GM12878 (cell line): ENCODE measurements at regions not wholly inside any gene's neighbourhood (a gene's known extent, or its start where the extent isn't known, plus 50 kb on each side); places are given as distances from the start of the nearest gene placed in this dataset.

Experiments
- ATAC-seq: fragments of 200-7000 bp; cut with Tn5 transposase; 3 replicates; pipeline ENCODE4 v1.9.1; 2020; ENCODE audit warnings: mild to moderate bottlenecking, moderate library complexity
- BruUV-seq: library from RNA; stranded (reverse); fragments of 400-500 nt; replicated peaks from 2 replicates; lab custom pipeline; 2021; lab: Mats Ljungman, UMichigan
- CTCF ChIA-PET: fragments of 300-600 bp; sonication (Branson Sonifier 250); formaldehyde crosslinking; extraction: SDS; loops from one replicate; lab custom pipeline; 2021; ENCODE audit warnings: inconsistent platforms; lab: Yijun Ruan, JAX
- POLR2A ChIA-PET: fragments of 350-600 bp; formaldehyde crosslinking; extraction: SDS; loops from one replicate; lab custom pipeline; 2021; ENCODE audit warnings: inconsistent platforms; lab: Charles Lee
- RAD21 ChIA-PET: fragments of 300-600 bp; sonication (Branson Sonifier 250); formaldehyde crosslinking; loops from one replicate; lab custom pipeline; 2023; ENCODE audit warnings: antibody characterized with exemption; ENCODE audit not compliant: unreplicated experiment; lab: Charles Lee
- SMC1A ChIA-PET: fragments of 300-600 bp; sonication (Branson Sonifier 250); formaldehyde crosslinking; loops from one replicate; lab custom pipeline; 2023; ENCODE audit not compliant: unreplicated experiment, uncharacterized antibody; lab: Charles Lee
- DNase-seq: peaks from one replicate; pipeline ENCODE4 v3.0.0-alpha.2; 2011; ENCODE audit warnings: low read depth, low spot score
- FAIRE-seq: peaks from 3 replicates; lab custom pipeline; 2011; peaks lifted over from hg19 to GRCh38; lab: Jason Lieb, UNC
- H2AFZ ChIP-seq: 2 replicates; pipeline ENCODE4 v1.6.0; 2011; ENCODE audit warnings: low read depth, low read length, control low read depth; ENCODE audit not compliant: control insufficient read depth
- H3K27ac ChIP-seq: 2 replicates; pipeline ENCODE4 v1.5.1; 2011; ENCODE audit warnings: control low read depth; ENCODE audit not compliant: control insufficient read depth, insufficient read depth
- H3K27me3 ChIP-seq, 2 experiments: replicated peaks in 1 of 2; 2 replicates each; pipeline versions ENCODE4 v1.6.0 to v1.6.1; 2011; ENCODE audit warnings: low read length in 1 of 2; ENCODE audit not compliant: control insufficient read depth in 2 of 2, insufficient read depth in 2 of 2
- H3K36me3 ChIP-seq, 2 experiments: 2 replicates each; pipeline ENCODE4 v1.5.1; 2011; ENCODE audit warnings: low read length in 1 of 2; ENCODE audit not compliant: control insufficient read depth in 2 of 2, insufficient read depth in 2 of 2
- H3K4me1 ChIP-seq: 2 replicates; pipeline ENCODE4 v1.6.1; 2011; ENCODE audit warnings: mild to moderate bottlenecking, low read length, moderate library complexity, mixed read lengths; ENCODE audit not compliant: control insufficient read depth, insufficient read depth
- H3K4me2 ChIP-seq: 2 replicates; pipeline ENCODE4 v1.6.0; 2011; ENCODE audit warnings: control low read depth; ENCODE audit not compliant: control insufficient read depth, insufficient read depth
- H3K4me3 ChIP-seq: fragments of 200-600 bp; sonication (generic); 2 replicates; pipeline ENCODE4 v1.5.1; 2016
- H3K79me2 ChIP-seq: 2 replicates; pipeline ENCODE4 v1.6.0; 2011; ENCODE audit warnings: low read length; ENCODE audit not compliant: control insufficient read depth, insufficient read depth
- H3K9ac ChIP-seq: 2 replicates; pipeline ENCODE4 v1.8.0; 2011; ENCODE audit warnings: low read length, control low read depth, mixed read lengths; ENCODE audit not compliant: control insufficient read depth, insufficient read depth
- H3K9me3 ChIP-seq: replicated peaks from 3 replicates; pipeline ENCODE4 v1.5.1; 2011; ENCODE audit warnings: mild to moderate bottlenecking, low read length; ENCODE audit not compliant: control insufficient read depth, insufficient read depth
- H4K20me1 ChIP-seq: 2 replicates; pipeline ENCODE4 v1.6.0; 2011; ENCODE audit not compliant: control insufficient read depth, insufficient read depth
- EGR1 ChIP-seq, 2 experiments: IDR thresholded peaks; 1 replicate in 1 of 2; 2 replicates in 1 of 2; pipeline ENCODE4 v1.6.1; 2011 to 2012; ENCODE audit warnings: low read depth in 2 of 2, low read length in 2 of 2, borderline replicate concordance in 1 of 2, mild to moderate bottlenecking in 1 of 2, moderate library complexity in 1 of 2
- GABPA ChIP-seq: IDR thresholded peaks from 2 replicates; pipeline ENCODE4 v1.6.1; 2014; ENCODE audit warnings: antibody characterized with exemption, low read depth, mild to moderate bottlenecking, inconsistent platforms
- SMARCA5 ChIP-seq: fragments of 450-650 bp; IDR thresholded peaks from 2 replicates; pipeline ENCODE4 v1.6.1; 2017; ENCODE audit warnings: mild to moderate bottlenecking
- SRF ChIP-seq, 2 experiments: IDR thresholded peaks; 2 replicates each; pipeline ENCODE4 v1.6.1; 2011; ENCODE audit warnings: low read depth in 2 of 2, low read length in 2 of 2, mild to moderate bottlenecking in 1 of 2, moderate library complexity in 1 of 2
- YY1 ChIP-seq: IDR thresholded peaks from 2 replicates; pipeline ENCODE4 v1.6.1; 2011; ENCODE audit warnings: low read depth, mild to moderate bottlenecking, low read length
- ZNF217 ChIP-seq: fragments of 450-650 bp; IDR thresholded peaks from 2 replicates; pipeline ENCODE4 v1.6.1; 2017; ENCODE audit warnings: antibody characterized with exemption, mild to moderate bottlenecking
- WGBS: methylation state at CpG from one replicate; pipeline ENCODE4 v1.1.6; 2016; ENCODE audit warnings: low lambda C conversion rate; ENCODE audit not compliant: insufficient replicate concordance, insufficient coverage; ENCODE audit errors: missing lambda C conversion rate; 5-methylcytosine and 5-hydroxymethylcytosine counted together
- in situ Hi-C: fragments of 300-500 bp; cut with MboI; formaldehyde crosslinking; loops from 9 replicates; pipeline ENCODE4 v1.14.3; 2018; ENCODE audit warnings: mixed read lengths
- intact Hi-C: fragments of 100-400 bp; cut with micrococcal nuclease; formaldehyde crosslinking; loops from one replicate; pipeline ENCODE4 v1.14.2; 2022; ENCODE audit not compliant: unreplicated experiment
- TF ChIP-seq, protein P1 (sequence below): fragments of 450-650 bp; formaldehyde crosslinking; IDR thresholded peaks from 2 replicates; pipeline ENCODE4 v1.4.0; 2020; ENCODE audit warnings: mild to moderate bottlenecking, moderate library complexity
- TF ChIP-seq, protein P2 (sequence below): IDR thresholded peaks from 2 replicates; pipeline ENCODE4 v1.6.1; 2012; ENCODE audit warnings: low read length, inconsistent platforms

- Histone ChIP-seq H3K79me2 (no peaks in the 10 kb centered on the region), H3K27ac (no peak overlapping the region), H4K20me1 (no peaks in the 10 kb centered on the region), H3K4me3 (no peak overlapping the region), H3K36me3 (no peaks in the 10 kb centered on the region), H3K27me3 (no peaks in the 10 kb centered on the region), H3K9me3 (no peaks in the 10 kb centered on the region), H3K4me1 (peaks cover 18% of the 10 kb centered on the region), H3K9ac (no peak overlapping the region), H2AFZ (no peak overlapping the region), H3K4me2 (0 out of 2 replicates have a peak overlapping the region, but pooled peaks have one; percentile 13)
- in situ Hi-C loops = no loop called here
- ChIA-PET SMC1A (interaction anchor here (0.6 to 1.1 kb wide), 6 partner anchors 10 to 339 kb away, joined by 3 to 4 read pairs (median 3); no protein-coding TSS in a partner anchor), RAD21 (interaction anchor here (0.8 to 1.0 kb wide), 3 partner anchors 13 to 159 kb away, joined by 3 read pairs; no protein-coding TSS in a partner anchor), CTCF (interaction anchor here (0.7 to 1.0 kb wide), 3 partner anchors 11 to 834 kb away, joined by 3 read pairs; no protein-coding TSS in a partner anchor), POLR2A (interaction anchor here (0.5 kb wide), 1 partner anchor 1084 kb away, joined by 6 read pairs; no protein-coding TSS in a partner anchor)
- no peak for FAIRE-seq
- no peak for DNase-seq
- intact Hi-C loops = loop anchor here (10.0 kb wide), 1 partner anchor 336 kb away; no protein-coding TSS in a partner anchor
- TF ChIP-seq ZNF217 = no peak
- TF ChIP-seq SMARCA5 = no peak
- no peak for TF ChIP-seq GABPA
- no peak; the same call in 2 of the 3 replicates for ATAC-seq
- 0% methylated on average over 1 of the region's 1 CpG for WGBS
- no TSS peak for BruUV-seq
These were observed 1231.2 kb upstream of the ZEB2 start for GRCh38 chr2:145751155-145751554.

GRCh38 chr2:145750612-145751011 lies 1230.7 kb upstream of the ZEB2 start:
- FAIRE-seq (no peak), DNase-seq (no peak), ATAC-seq (no peak)
- Histone ChIP-seq H2AFZ (no peak overlapping the region), H3K9ac (no peak overlapping the region), H3K79me2 (no peaks in the 10 kb centered on the region), H3K27me3 (no peaks in the 10 kb centered on the region), H3K9me3 (no peaks in the 10 kb centered on the region), H3K36me3 (no peaks in the 10 kb centered on the region), H3K27ac (no peak overlapping the region), H3K4me1 (peaks cover 18% of the 10 kb centered on the region), H3K4me2 (no peak overlapping the region), H3K4me3 (no peak overlapping the region), H4K20me1 (no peaks in the 10 kb centered on the region)
- ChIA-PET POLR2A (no interaction called here), CTCF (interaction anchor here (0.6 kb wide), 1 partner anchor 974 kb away, joined by 3 read pairs; no protein-coding TSS in a partner anchor), SMC1A (interaction anchor here (1.1 kb wide), 1 partner anchor 339 kb away, joined by 3 read pairs; no protein-coding TSS in a partner anchor), RAD21 (interaction anchor here (0.8 kb wide), 1 partner anchor 158 kb away, joined by 3 read pairs; no protein-coding TSS in a partner anchor)
- TF ChIP-seq, protein P1, sequence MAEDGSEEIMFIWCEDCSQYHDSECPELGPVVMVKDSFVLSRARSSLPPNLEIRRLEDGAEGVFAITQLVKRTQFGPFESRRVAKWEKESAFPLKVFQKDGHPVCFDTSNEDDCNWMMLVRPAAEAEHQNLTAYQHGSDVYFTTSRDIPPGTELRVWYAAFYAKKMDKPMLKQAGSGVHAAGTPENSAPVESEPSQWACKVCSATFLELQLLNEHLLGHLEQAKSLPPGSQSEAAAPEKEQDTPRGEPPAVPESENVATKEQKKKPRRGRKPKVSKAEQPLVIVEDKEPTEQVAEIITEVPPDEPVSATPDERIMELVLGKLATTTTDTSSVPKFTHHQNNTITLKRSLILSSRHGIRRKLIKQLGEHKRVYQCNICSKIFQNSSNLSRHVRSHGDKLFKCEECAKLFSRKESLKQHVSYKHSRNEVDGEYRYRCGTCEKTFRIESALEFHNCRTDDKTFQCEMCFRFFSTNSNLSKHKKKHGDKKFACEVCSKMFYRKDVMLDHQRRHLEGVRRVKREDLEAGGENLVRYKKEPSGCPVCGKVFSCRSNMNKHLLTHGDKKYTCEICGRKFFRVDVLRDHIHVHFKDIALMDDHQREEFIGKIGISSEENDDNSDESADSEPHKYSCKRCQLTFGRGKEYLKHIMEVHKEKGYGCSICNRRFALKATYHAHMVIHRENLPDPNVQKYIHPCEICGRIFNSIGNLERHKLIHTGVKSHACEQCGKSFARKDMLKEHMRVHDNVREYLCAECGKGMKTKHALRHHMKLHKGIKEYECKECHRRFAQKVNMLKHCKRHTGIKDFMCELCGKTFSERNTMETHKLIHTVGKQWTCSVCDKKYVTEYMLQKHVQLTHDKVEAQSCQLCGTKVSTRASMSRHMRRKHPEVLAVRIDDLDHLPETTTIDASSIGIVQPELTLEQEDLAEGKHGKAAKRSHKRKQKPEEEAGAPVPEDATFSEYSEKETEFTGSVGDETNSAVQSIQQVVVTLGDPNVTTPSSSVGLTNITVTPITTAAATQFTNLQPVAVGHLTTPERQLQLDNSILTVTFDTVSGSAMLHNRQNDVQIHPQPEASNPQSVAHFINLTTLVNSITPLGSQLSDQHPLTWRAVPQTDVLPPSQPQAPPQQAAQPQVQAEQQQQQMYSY = no peak
- TF ChIP-seq SRF (IDR thresholded peaks at IDR 0.05; ENCODE audit: low read depth in 2 of 2, low read length in 2 of 2) (no peak), YY1 (no peak), EGR1 (IDR thresholded peaks at IDR 0.05; ENCODE audit: borderline replicate concordance in 1 of 2, low read depth in 2 of 2, low read length in 2 of 2) (no peak)
- TF ChIP-seq, protein P2, sequence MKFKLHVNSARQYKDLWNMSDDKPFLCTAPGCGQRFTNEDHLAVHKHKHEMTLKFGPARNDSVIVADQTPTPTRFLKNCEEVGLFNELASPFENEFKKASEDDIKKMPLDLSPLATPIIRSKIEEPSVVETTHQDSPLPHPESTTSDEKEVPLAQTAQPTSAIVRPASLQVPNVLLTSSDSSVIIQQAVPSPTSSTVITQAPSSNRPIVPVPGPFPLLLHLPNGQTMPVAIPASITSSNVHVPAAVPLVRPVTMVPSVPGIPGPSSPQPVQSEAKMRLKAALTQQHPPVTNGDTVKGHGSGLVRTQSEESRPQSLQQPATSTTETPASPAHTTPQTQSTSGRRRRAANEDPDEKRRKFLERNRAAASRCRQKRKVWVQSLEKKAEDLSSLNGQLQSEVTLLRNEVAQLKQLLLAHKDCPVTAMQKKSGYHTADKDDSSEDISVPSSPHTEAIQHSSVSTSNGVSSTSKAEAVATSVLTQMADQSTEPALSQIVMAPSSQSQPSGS = no peak
- BruUV-seq = no TSS peak
- in situ Hi-C loops (no loop called here), intact Hi-C loops (loop anchor here (10.0 kb wide), 1 partner anchor 336 kb away; no protein-coding TSS in a partner anchor)
- whole genome bisulfite sequencing = 1% methylated on average over 4 of the region's 4 CpGs
